ENCODE measurements at regions not wholly inside any gene's neighbourhood (a gene's known extent, or its start where the extent isn't known, plus 50 kb on each side); places are given as distances from the start of the nearest gene placed in this dataset.

DNA sequence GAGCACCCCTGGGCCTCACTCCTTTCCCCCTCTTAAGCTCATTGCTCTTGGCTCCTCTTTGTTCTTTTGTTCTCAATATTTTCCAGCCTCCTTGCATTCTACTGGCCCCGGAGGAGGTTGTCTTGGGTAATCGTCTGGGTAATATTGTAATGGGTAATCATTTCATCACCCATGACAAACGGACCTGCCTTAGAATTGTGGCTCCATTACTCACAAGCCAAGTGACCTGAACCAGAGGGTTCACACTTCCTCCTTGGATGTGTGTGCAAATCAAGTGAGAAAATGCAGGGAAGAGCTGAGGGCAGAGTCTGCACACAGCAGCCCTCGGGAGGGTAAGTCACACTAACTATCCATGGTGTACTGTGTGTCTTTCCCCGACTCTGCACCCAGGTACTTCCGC lies 305.0 kb downstream of the BUD13 start:
- TF ChIP-seq, protein P1, sequence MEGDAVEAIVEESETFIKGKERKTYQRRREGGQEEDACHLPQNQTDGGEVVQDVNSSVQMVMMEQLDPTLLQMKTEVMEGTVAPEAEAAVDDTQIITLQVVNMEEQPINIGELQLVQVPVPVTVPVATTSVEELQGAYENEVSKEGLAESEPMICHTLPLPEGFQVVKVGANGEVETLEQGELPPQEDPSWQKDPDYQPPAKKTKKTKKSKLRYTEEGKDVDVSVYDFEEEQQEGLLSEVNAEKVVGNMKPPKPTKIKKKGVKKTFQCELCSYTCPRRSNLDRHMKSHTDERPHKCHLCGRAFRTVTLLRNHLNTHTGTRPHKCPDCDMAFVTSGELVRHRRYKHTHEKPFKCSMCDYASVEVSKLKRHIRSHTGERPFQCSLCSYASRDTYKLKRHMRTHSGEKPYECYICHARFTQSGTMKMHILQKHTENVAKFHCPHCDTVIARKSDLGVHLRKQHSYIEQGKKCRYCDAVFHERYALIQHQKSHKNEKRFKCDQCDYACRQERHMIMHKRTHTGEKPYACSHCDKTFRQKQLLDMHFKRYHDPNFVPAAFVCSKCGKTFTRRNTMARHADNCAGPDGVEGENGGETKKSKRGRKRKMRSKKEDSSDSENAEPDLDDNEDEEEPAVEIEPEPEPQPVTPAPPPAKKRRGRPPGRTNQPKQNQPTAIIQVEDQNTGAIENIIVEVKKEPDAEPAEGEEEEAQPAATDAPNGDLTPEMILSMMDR (IDR thresholded peaks at IDR 0.05) = no peak
- TF ChIP-seq POLR2AphosphoS5 (IDR thresholded peaks at IDR 0.05; ENCODE audit: low read depth, low read length) = no peak
